GM13977 (cell line): ENCODE measurements at regions not wholly inside any gene's neighbourhood (a gene's known extent, or its start where the extent isn't known, plus 50 kb on each side); places are given as distances from the start of the nearest gene placed in this dataset.

Experiments
- DNase-seq: peaks from one replicate; pipeline ENCODE4 v3.0.0; 2012; ENCODE audit warnings: low spot score
- in situ Hi-C: fragments of 300-500 bp; cut with MboI; formaldehyde crosslinking; loops from one replicate; pipeline ENCODE4 v1.12.0; 2022; ENCODE audit warnings: low sequenced_read_pairs, low pct_unique_long_range_greater_than_20kb, mixed read lengths, inconsistent platforms; ENCODE audit not compliant: unreplicated experiment
- TF ChIP-seq, protein P1 (sequence below): IDR thresholded peaks from 2 replicates; pipeline ENCODE4 v1.5.1; 2012; ENCODE audit warnings: mild to moderate bottlenecking, control low read depth; ENCODE audit not compliant: insufficient read depth; ENCODE audit errors: extremely low read depth, missing control alignments

DNA sequence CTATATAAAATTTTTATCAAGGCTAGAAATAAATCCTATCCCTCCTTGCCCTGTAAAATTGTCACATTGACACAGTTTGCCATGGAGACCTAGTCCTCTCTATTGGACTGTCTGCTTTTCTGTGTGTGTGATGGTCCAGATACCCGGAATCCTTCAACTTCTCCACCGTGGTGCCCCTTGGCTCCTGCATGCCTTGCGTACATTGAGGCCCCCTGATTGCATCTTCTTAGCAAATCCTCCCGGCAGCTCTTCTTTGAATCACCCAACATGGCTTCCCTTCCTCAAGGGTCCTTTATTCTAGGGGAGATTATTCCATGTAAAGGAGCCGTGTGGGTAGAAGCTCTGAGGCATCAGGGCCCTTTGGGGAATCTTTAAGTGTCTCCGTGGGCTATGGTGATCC lies 219.5 kb downstream of the CDC5L start:
- TF ChIP-seq, protein P1, sequence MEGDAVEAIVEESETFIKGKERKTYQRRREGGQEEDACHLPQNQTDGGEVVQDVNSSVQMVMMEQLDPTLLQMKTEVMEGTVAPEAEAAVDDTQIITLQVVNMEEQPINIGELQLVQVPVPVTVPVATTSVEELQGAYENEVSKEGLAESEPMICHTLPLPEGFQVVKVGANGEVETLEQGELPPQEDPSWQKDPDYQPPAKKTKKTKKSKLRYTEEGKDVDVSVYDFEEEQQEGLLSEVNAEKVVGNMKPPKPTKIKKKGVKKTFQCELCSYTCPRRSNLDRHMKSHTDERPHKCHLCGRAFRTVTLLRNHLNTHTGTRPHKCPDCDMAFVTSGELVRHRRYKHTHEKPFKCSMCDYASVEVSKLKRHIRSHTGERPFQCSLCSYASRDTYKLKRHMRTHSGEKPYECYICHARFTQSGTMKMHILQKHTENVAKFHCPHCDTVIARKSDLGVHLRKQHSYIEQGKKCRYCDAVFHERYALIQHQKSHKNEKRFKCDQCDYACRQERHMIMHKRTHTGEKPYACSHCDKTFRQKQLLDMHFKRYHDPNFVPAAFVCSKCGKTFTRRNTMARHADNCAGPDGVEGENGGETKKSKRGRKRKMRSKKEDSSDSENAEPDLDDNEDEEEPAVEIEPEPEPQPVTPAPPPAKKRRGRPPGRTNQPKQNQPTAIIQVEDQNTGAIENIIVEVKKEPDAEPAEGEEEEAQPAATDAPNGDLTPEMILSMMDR: no peak
- in situ Hi-C loops: no loop called here
- no peak for DNase-seq

- no peak for DNase-seq
- TF ChIP-seq, protein P1: no peak
- in situ Hi-C loops: no loop called here
These were observed 220.7 kb downstream of the CDC5L start for GRCh38 chr6:44608175-44608574.

- in situ Hi-C loops: no loop called here
- TF ChIP-seq, protein P1: no peak
- no peak for DNase-seq
These were observed 221.6 kb downstream of the CDC5L start for GRCh38 chr6:44609051-44609612.

DNA sequence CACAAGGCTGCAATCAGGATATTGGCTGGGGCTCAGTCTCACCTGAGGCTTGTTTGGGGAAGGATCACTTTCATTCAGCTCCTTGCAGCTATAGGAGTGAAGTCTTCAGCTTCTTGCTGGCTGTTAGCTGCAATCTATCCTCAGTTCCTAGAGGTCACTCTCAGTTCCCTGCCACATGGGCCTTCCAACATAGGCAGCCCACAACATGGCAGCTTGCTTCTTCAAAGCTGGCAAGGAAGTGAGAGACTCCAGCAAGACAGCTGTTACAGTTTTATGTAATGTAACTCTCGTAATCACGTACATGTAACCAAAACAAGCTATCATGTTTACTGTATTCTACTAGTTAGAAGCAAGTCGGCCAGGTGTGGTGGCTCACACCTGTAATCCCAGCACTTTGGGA lies 226.9 kb downstream of the CDC5L start:
- in situ Hi-C loops: no loop called here

DNA sequence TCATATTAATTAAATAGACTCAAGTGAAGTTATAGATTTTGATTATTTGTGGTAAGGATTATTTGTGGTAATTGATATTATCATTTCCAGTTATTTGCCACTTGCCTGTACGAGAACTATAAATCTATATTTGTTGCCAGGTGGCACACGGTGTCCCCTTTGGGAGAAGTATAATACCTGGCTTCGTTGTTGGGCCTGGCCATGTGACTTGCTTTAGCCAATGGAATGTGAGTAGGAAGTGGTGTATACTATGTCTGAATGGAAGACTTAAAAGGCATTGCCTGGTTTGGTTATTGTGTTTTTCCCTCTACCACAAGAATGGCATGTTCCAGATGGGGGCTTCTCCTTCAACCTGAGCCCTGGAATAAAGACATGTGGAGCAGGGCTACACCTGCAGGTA lies 228.1 kb downstream of the CDC5L start:
- TF ChIP-seq, protein P1: no peak
- DNase-seq: no peak
- in situ Hi-C loops: no loop called here

More for the DNA sequence above, 226.9 kb downstream of the CDC5L start:
- TF ChIP-seq, protein P1: no peak
- DNase-seq: no peak

DNA sequence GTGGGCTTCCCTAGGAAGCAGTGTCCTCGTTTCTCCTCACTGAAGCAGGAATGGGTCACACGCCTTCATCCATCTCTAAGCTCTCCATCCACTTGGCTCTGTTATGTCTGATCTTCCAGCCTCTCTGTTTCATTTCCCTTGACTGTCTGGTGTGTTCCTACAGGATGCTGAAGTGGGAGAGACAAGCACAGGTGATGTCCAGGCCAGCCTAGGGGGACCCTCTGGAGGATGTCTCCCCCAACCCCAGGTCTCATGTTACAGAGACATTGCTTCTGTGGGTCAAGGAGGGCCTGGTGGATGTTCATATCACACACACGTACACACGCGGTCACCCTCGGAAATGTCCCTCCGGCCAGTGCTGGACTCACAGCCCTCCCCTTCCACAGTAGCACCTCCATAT lies 229.9 kb downstream of the CDC5L start:
- in situ Hi-C loops: no loop called here
- DNase-seq: no peak
- TF ChIP-seq, protein P1: no peak

- no peak for DNase-seq
- in situ Hi-C loops: no loop called here
- TF ChIP-seq, protein P1: no peak
These were observed 230.9 kb downstream of the CDC5L start for GRCh38 chr6:44618371-44618770.
